Trophoblast cell (in vitro differentiated cells and primary cell): ENCODE measurements at regions not wholly inside any gene's neighbourhood (a gene's known extent, or its start where the extent isn't known, plus 50 kb on each side); places are given as distances from the start of the nearest gene placed in this dataset.
"Not testable (repeated sequence)": the region's sequence is repeated elsewhere in the genome, so short reads cannot be mapped to it uniquely, and the experiment has no call there.

Experiments
- DNase-seq, 2 donors: peaks; one replicate each; pipeline ENCODE4 v3.0.0-alpha.2; 2016
- H2AFZ ChIP-seq: 2 replicates; pipeline ENCODE4 v1.6.1; 2013; ENCODE audit warnings: low read length, moderate library complexity, mild to moderate bottlenecking; ENCODE audit not compliant: insufficient read depth, poor library complexity
- H2AK5ac ChIP-seq: 2 replicates; pipeline ENCODE4 v1.6.1; 2013; ENCODE audit warnings: mild to moderate bottlenecking, low read length
- H2BK120ac ChIP-seq: 2 replicates; pipeline ENCODE4 v1.6.1; 2013; ENCODE audit warnings: low read length, mild to moderate bottlenecking, moderate library complexity; ENCODE audit not compliant: insufficient read depth, poor library complexity
- H2BK12ac ChIP-seq: 2 replicates; pipeline ENCODE4 v1.6.1; 2013; ENCODE audit warnings: mild to moderate bottlenecking, low read length, moderate library complexity
- H2BK5ac ChIP-seq: 2 replicates; pipeline ENCODE4 v1.6.1; 2013; ENCODE audit warnings: low read length, low read depth, moderate library complexity, mild to moderate bottlenecking; ENCODE audit not compliant: poor library complexity
- H3K14ac ChIP-seq: 2 replicates; pipeline ENCODE4 v1.6.1; 2013; ENCODE audit warnings: mild to moderate bottlenecking, low read length
- H3K18ac ChIP-seq: 2 replicates; pipeline ENCODE4 v1.6.1; 2013; ENCODE audit warnings: mild to moderate bottlenecking, low read length
- H3K23ac ChIP-seq: 2 replicates; pipeline ENCODE4 v1.6.1; 2013; ENCODE audit warnings: low read length
- H3K27ac ChIP-seq: 2 replicates; pipeline ENCODE4 v1.5.1; 2013; ENCODE audit warnings: low read depth, mild to moderate bottlenecking, inconsistent platforms, low read length, moderate library complexity
- H3K27me3 ChIP-seq: 2 replicates; pipeline ENCODE4 v1.6.1; 2013; ENCODE audit warnings: inconsistent platforms, mild to moderate bottlenecking, low read length, moderate library complexity; ENCODE audit not compliant: insufficient read depth
- H3K36me3 ChIP-seq, 2 experiments: 1 replicate in 1 of 2; 2 replicates in 1 of 2; pipeline ENCODE4 v1.6.1; 2013; ENCODE audit warnings: low read length in 2 of 2, mild to moderate bottlenecking in 2 of 2, moderate library complexity in 1 of 2; ENCODE audit not compliant: insufficient read depth in 2 of 2, control insufficient read depth in 1 of 2
- H3K4ac ChIP-seq: 2 replicates; pipeline ENCODE4 v1.6.1; 2013; ENCODE audit warnings: low read depth, mild to moderate bottlenecking, low read length, moderate library complexity
- H3K4me1 ChIP-seq, 2 experiments: 1 replicate in 1 of 2; 2 replicates in 1 of 2; pipeline ENCODE4 v1.6.1; 2013; ENCODE audit warnings: low read length in 2 of 2, mild to moderate bottlenecking in 2 of 2, moderate library complexity in 1 of 2; ENCODE audit not compliant: insufficient read depth in 2 of 2, control insufficient read depth in 1 of 2
- H3K4me2 ChIP-seq: 2 replicates; pipeline ENCODE4 v1.6.1; 2013; ENCODE audit warnings: inconsistent platforms, mild to moderate bottlenecking, low read length, moderate library complexity
- H3K4me3 ChIP-seq: 2 replicates; pipeline ENCODE4 v1.5.1; 2013; ENCODE audit warnings: mild to moderate bottlenecking, low read depth, low read length, inconsistent platforms
- H3K79me1 ChIP-seq: one replicate; pipeline ENCODE4 v1.6.1; 2013; ENCODE audit warnings: low read length
- H3K79me2 ChIP-seq: 2 replicates; pipeline ENCODE4 v1.6.1; 2013; ENCODE audit warnings: low read length, mild to moderate bottlenecking; ENCODE audit not compliant: control insufficient read depth, insufficient read depth, poor library complexity
- H3K9ac ChIP-seq: 2 replicates; pipeline ENCODE4 v1.6.1; 2013; ENCODE audit warnings: mild to moderate bottlenecking, low read length
- H3K9me3 ChIP-seq: 2 replicates; pipeline ENCODE4 v1.6.1; 2013; ENCODE audit warnings: low read depth, mild to moderate bottlenecking, control low read depth, inconsistent platforms, low read length; ENCODE audit not compliant: insufficient read depth
- H4K12ac ChIP-seq: 2 replicates; pipeline ENCODE4 v1.6.1; 2013; ENCODE audit warnings: low read depth, mild to moderate bottlenecking, low read length, moderate library complexity
- H4K8ac ChIP-seq: 2 replicates; pipeline ENCODE4 v1.6.1; 2013; ENCODE audit warnings: low read depth, mild to moderate bottlenecking, low read length, moderate library complexity
- H4K91ac ChIP-seq: one replicate; pipeline ENCODE4 v1.6.1; 2013; ENCODE audit warnings: low read depth, mild to moderate bottlenecking, low read length, moderate library complexity
- WGBS: extraction: QIAGEN DNeasy Blood & Tissue Kit; methylation state at CpG from one replicate; pipeline ENCODE4 v1.1.7; 2013; ENCODE audit warnings: missing lambda C conversion rate; ENCODE audit not compliant: insufficient read length, insufficient coverage; ENCODE audit errors: extremely low coverage; 5-methylcytosine and 5-hydroxymethylcytosine counted together

DNA sequence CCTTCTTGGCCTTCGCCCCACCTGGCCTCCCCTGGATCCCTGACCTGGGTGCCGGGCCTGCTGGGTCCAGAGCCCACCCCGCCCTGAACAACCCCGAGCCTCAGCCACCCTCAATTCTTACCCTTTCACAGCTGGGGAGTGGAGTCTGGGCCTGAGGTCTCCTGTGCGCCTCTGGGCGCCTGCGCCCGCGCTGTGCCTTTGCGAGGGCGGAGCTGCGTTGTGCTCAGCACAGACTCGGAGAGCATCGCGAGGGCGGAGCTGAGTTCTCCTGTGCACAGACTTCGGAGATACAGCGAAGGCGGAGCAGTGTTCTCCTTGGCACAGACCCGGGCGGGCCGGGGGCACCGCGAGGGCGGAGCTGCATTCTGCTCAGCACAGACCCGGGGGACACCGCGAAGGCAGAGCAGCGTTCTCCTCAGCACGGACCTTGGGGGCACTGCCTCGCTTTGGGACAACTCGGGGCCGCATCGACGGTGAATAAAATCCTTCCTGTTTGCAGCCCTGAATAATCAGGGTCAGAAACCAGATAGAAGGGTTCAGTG is 547.2 kb downstream of the FAM72C start:
- peak overlapping the region; percentile 58 for H3K4me2 ChIP-seq
- not testable (repeated sequence) for H3K79me2 ChIP-seq, H4K91ac ChIP-seq, H3K9ac ChIP-seq, H3K36me3 ChIP-seq, H3K9me3 ChIP-seq, H3K18ac ChIP-seq, H4K8ac ChIP-seq, H4K12ac ChIP-seq, H2BK120ac ChIP-seq, H3K79me1 ChIP-seq, H2BK5ac ChIP-seq, H2AK5ac ChIP-seq, DNase-seq, H2BK12ac ChIP-seq, H3K14ac ChIP-seq, H3K4me3 ChIP-seq, H3K27me3 ChIP-seq, H3K4ac ChIP-seq, H3K23ac ChIP-seq, H3K27ac ChIP-seq, H2AFZ ChIP-seq, H3K4me1 ChIP-seq
- WGBS, result no CpG with 5 or more reads among the region's 35 CpGs

DNA sequence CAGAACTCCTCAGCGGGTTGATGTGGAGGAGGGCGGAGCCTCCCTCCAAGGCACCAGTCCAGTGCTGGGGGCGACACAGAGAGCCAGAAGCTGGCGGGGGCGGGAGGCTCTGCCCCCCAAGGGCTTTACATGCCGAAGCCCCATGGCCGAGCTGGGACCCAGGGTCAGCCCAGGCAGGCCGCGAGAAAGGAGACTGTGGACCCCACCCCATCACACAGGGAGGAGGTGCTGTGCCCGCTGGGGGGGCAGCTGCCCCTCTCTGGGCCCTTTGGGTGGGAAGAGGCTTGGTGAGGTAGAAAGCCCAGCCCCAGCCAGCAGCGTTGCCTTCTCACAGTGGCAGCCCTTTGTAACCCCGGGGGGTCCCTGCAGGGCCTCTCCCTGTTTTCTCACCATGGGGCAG is 548.0 kb downstream of the FAM72C start:
- no CpG with 5 or more reads among the region's 12 CpGs for WGBS
- not testable (repeated sequence) for H2AFZ ChIP-seq, H3K79me2 ChIP-seq, H2BK5ac ChIP-seq, H3K4ac ChIP-seq, H3K4me3 ChIP-seq, H3K27ac ChIP-seq, H2AK5ac ChIP-seq, H3K9ac ChIP-seq, H3K9me3 ChIP-seq, H3K79me1 ChIP-seq, H2BK12ac ChIP-seq, H3K14ac ChIP-seq, H2BK120ac ChIP-seq, H3K18ac ChIP-seq, DNase-seq, H4K12ac ChIP-seq, H4K8ac ChIP-seq, H3K4me2 ChIP-seq, H4K91ac ChIP-seq, H3K23ac ChIP-seq, H3K27me3 ChIP-seq, H3K4me1 ChIP-seq, H3K36me3 ChIP-seq

DNA sequence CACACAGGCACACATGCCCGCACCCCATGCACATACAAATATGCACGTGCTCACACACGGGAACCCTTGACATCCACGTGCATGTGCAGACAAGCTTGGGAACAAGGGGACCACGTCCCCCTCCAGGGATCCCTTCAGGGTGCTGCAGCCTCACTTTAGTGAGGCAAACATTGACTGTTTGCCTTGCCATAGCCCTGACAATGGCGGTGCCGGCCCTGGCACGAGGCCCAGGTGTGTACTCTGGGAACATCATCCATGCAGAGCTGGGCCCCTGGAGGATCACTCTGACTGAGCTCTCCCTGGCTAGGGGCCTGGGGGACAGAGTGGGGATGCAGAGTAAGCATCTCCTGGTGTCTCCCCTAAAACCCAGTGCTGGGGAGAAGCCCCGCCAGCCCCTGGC is 550.5 kb downstream of the FAM72C start:
- H3K4me3 ChIP-seq, H3K4ac ChIP-seq, H3K23ac ChIP-seq, DNase-seq, H3K9me3 ChIP-seq, H2BK12ac ChIP-seq, H3K27me3 ChIP-seq, H2AK5ac ChIP-seq, H3K18ac ChIP-seq, H3K27ac ChIP-seq, H4K8ac ChIP-seq, H2AFZ ChIP-seq, H3K79me1 ChIP-seq, H4K91ac ChIP-seq, H2BK5ac ChIP-seq, H3K14ac ChIP-seq, H3K36me3 ChIP-seq, H3K9ac ChIP-seq, H3K4me2 ChIP-seq, H3K79me2 ChIP-seq, H4K12ac ChIP-seq, H3K4me1 ChIP-seq, H2BK120ac ChIP-seq: not testable (repeated sequence)
- no CpG with 5 or more reads among the region's 9 CpGs for WGBS
